PC-3 (cell line): ENCODE measurements at regions not wholly inside any gene's neighbourhood (a gene's known extent, or its start where the extent isn't known, plus 50 kb on each side); places are given as distances from the start of the nearest gene placed in this dataset.

ENCODE experiments used
- ATAC-seq: fragments of 200-7000 bp; cut with Tn5 transposase; 2 replicates; pipeline ENCODE4 v1.9.1; 2020; ENCODE audit warnings: mild to moderate bottlenecking, moderate library complexity
- BruUV-seq: library from RNA; stranded (reverse); fragments of 400-500 nt; replicated peaks from 2 replicates; lab custom pipeline; 2021; lab: Mats Ljungman, UMichigan
- CTCF ChIA-PET: fragments of 300-600 bp; sonication (Branson Sonifier 250); formaldehyde crosslinking; loops from one replicate; lab custom pipeline; 2022; ENCODE audit warnings: antibody characterized with exemption; lab: Charles Lee
- POLR2A ChIA-PET: fragments of 300-600 bp; sonication (Branson Sonifier 250); formaldehyde crosslinking; loops from one replicate; lab custom pipeline; 2022; ENCODE audit warnings: antibody characterized with exemption; ENCODE audit not compliant: unreplicated experiment; lab: Charles Lee
- DNase-seq: peaks from one replicate; pipeline ENCODE4 v3.0.0-alpha.2; 2015
- H2AFZ ChIP-seq: fragments of 300-600 bp; sonication (generic); 2 replicates; pipeline ENCODE4 v1.6.0; 2016; ENCODE audit warnings: antibody characterized with exemption, low read length
- H3F3A ChIP-seq: fragments of 300-600 bp; sonication (generic); one replicate; pipeline ENCODE4 v1.6.0; 2017; ENCODE audit warnings: antibody characterized with exemption, low read length, control low read depth, mild to moderate bottlenecking; ENCODE audit not compliant: unreplicated experiment
- H3K27ac ChIP-seq: fragments of 300-600 bp; sonication (generic); 2 replicates; pipeline ENCODE4 v1.5.1; 2016; ENCODE audit warnings: mild to moderate bottlenecking, low read length
- H3K27me3 ChIP-seq: fragments of 300-600 bp; sonication (generic); 2 replicates; pipeline ENCODE4 v1.6.1; 2016; ENCODE audit warnings: low read length, mixed read lengths
- H3K36me3 ChIP-seq: fragments of 300-600 bp; sonication (generic); 2 replicates; pipeline ENCODE4 v1.6.1; 2016; ENCODE audit warnings: low read depth, mixed run types, low read length, mixed read lengths
- H3K4me1 ChIP-seq: fragments of 300-600 bp; sonication (generic); 2 replicates; pipeline ENCODE4 v1.5.1; 2016; ENCODE audit warnings: low read length; ENCODE audit not compliant: insufficient read depth
- H3K4me2 ChIP-seq: fragments of 300-600 bp; sonication (generic); 2 replicates; pipeline ENCODE4 v1.6.0; 2016; ENCODE audit warnings: low read length
- H3K4me3 ChIP-seq: fragments of 300-600 bp; sonication (generic); 2 replicates; pipeline ENCODE4 v1.5.1; 2016; ENCODE audit warnings: mild to moderate bottlenecking, low read length, mixed read lengths
- H3K79me2 ChIP-seq: fragments of 300-600 bp; sonication (generic); 2 replicates; pipeline ENCODE4 v1.6.1; 2017; ENCODE audit warnings: low read length, mixed read lengths
- H3K9ac ChIP-seq: fragments of 300-600 bp; sonication (generic); 2 replicates; pipeline ENCODE4 v1.6.0; 2016; ENCODE audit warnings: mild to moderate bottlenecking, low read length
- H3K9me2 ChIP-seq: fragments of 300-600 bp; sonication (generic); replicated peaks from 2 replicates; pipeline ENCODE4 v1.6.1; 2016; ENCODE audit warnings: mixed run types, low read length, mixed read lengths
- H3K9me3 ChIP-seq: fragments of 300-600 bp; sonication (generic); 2 replicates; pipeline ENCODE4 v1.6.1; 2016; ENCODE audit warnings: low read length, mixed read lengths
- H4K20me1 ChIP-seq: fragments of 300-600 bp; sonication (generic); 2 replicates; pipeline ENCODE4 v1.6.1; 2016; ENCODE audit warnings: low read length, mixed read lengths
- EZH2 ChIP-seq: fragments of 300-600 bp; sonication (generic); IDR thresholded peaks from one replicate; pipeline ENCODE4 v1.6.1; 2017; ENCODE audit warnings: antibody characterized with exemption, mild to moderate bottlenecking, low read length; ENCODE audit not compliant: unreplicated experiment
- EZH2phosphoT487 ChIP-seq: fragments of 300-600 bp; sonication (generic); IDR thresholded peaks from 2 replicates; pipeline ENCODE4 v1.6.1; 2018; ENCODE audit warnings: mild to moderate bottlenecking, antibody characterized with exemption, low read length, borderline replicate concordance
- intact Hi-C: fragments of 100-400 bp; cut with micrococcal nuclease; formaldehyde crosslinking; loops from 2 replicates; pipeline ENCODE4 v1.9.0; 2023
- TF ChIP-seq, protein P1 (sequence below): fragments of 300-600 bp; sonication (generic); conservative IDR thresholded peaks from 2 replicates; pipeline ENCODE4 v1.5.1; 2017; ENCODE audit warnings: antibody characterized with exemption, low read depth, mild to moderate bottlenecking, low read length

DNA sequence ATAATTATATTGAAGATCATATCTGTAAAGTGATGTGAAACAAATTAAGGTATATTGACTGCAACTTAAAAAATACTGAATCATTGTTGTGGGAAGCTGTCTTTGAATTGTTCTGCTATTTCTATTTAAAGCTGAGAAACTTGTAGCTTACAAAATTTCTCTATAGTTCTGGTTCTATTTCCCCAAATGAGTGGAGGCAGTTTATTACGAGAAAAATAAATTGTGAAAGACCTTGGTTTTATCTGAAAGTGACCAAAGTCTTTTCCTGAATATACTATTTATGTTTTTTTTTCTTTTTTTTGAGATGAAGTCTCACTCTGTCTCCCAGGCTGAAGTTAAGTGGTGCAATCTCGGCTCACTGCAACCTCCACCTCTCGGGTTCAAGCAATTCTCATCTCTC is 165.4 kb downstream of the SH3BGRL start:
- Histone ChIP-seq H3K36me3 (no peaks in the 10 kb centered on the region), H3K9me3 (no peaks in the 10 kb centered on the region), H3K4me3 (no peak overlapping the region), H4K20me1 (no peaks in the 10 kb centered on the region), H3K4me1 (no peaks in the 10 kb centered on the region), H3K9ac (no peak overlapping the region), H3F3A (no peaks in the 10 kb centered on the region), H3K27ac (no peak overlapping the region), H3K27me3 (no peaks in the 10 kb centered on the region), H3K4me2 (no peak overlapping the region), H3K9me2 (no peaks in the 10 kb centered on the region), H3K79me2 (no peaks in the 10 kb centered on the region), H2AFZ (no peak overlapping the region)
- no peak for DNase-seq
- BruUV-seq = no TSS peak
- intact Hi-C loops = no loop called here
- ChIA-PET CTCF (no interaction called here), POLR2A (no interaction called here)
- TF ChIP-seq EZH2 = no peak
- TF ChIP-seq EZH2phosphoT487 = no peak
- TF ChIP-seq, protein P1, sequence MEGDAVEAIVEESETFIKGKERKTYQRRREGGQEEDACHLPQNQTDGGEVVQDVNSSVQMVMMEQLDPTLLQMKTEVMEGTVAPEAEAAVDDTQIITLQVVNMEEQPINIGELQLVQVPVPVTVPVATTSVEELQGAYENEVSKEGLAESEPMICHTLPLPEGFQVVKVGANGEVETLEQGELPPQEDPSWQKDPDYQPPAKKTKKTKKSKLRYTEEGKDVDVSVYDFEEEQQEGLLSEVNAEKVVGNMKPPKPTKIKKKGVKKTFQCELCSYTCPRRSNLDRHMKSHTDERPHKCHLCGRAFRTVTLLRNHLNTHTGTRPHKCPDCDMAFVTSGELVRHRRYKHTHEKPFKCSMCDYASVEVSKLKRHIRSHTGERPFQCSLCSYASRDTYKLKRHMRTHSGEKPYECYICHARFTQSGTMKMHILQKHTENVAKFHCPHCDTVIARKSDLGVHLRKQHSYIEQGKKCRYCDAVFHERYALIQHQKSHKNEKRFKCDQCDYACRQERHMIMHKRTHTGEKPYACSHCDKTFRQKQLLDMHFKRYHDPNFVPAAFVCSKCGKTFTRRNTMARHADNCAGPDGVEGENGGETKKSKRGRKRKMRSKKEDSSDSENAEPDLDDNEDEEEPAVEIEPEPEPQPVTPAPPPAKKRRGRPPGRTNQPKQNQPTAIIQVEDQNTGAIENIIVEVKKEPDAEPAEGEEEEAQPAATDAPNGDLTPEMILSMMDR = no peak
- ATAC-seq = no peak

DNA sequence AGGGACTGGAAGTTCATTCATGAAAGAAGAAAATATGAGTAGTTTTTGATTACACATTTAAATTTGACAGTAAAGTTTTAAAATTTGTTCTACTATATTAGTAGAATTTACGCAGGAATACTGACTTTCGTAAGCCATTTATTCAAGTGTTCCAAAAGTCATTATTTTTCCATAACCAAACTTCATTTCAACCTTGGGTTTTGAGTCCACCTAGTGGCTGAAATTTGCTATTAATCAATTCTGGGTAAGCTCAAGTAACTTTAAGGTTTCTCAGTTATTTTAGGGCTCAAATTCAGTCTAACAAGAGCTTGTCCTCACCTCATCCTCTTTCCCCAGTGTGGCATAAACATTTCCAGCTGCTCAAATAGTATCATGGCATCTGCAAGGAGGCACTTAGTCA is 175.4 kb downstream of the SH3BGRL start:
- no peaks in the 10 kb centered on the region for H3K4me1 ChIP-seq
- no peaks in the 10 kb centered on the region for H3F3A ChIP-seq
- no peaks in the 10 kb centered on the region for H3K27me3 ChIP-seq
- no TSS peak for BruUV-seq
- H3K4me2 ChIP-seq = no peak overlapping the region
- no peaks in the 10 kb centered on the region for H3K9me3 ChIP-seq
- H3K9me2 ChIP-seq = no peaks in the 10 kb centered on the region
- no peaks in the 10 kb centered on the region for H3K79me2 ChIP-seq
- DNase-seq (peak; percentile 63), ATAC-seq (peak; percentile 33; the same call in 1 of the 2 replicates)
- H3K9ac ChIP-seq = no peak overlapping the region
- H3K36me3 ChIP-seq = no peaks in the 10 kb centered on the region
- ChIA-PET CTCF (interaction anchor here (0.6 to 1.5 kb wide), 2 partner anchors 16 to 203 kb away, joined by 3 to 4 read pairs; no protein-coding TSS in a partner anchor), POLR2A (no interaction called here)
- H2AFZ ChIP-seq = no peak overlapping the region
- H4K20me1 ChIP-seq = no peaks in the 10 kb centered on the region
- H3K4me3 ChIP-seq = no peak overlapping the region
- no peak for TF ChIP-seq EZH2
- TF ChIP-seq, protein P1 = peak; percentile 71
- intact Hi-C loops = loop anchor here (1.0 to 5.0 kb wide), 3 partner anchors 183 to 500 kb away; no protein-coding TSS in a partner anchor
- H3K27ac ChIP-seq = no peak overlapping the region

DNA sequence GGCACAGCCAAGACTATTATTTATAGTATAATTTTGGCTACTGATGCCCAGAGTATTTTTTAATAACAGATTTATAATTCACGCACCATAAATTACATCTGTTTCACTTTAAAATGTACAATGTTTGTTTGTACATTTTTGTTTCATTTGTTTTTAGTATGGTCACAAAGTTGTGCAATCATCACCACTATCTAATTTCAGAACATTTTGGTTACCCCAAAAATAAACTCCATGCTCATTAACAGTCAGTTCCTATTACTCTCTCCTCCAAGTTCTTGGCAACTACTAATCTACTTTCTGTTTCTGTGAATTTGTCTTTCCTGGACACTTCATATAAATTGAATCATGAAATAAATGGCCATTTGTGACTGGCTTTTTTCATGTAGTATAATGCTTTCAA is 176.7 kb downstream of the SH3BGRL start:
- Histone ChIP-seq H4K20me1 (no peaks in the 10 kb centered on the region), H3K27ac (no peak overlapping the region), H3K36me3 (no peaks in the 10 kb centered on the region), H3K79me2 (no peaks in the 10 kb centered on the region), H3K4me2 (no peak overlapping the region), H3K4me3 (no peak overlapping the region), H3K4me1 (no peaks in the 10 kb centered on the region), H3F3A (no peaks in the 10 kb centered on the region), H3K9me3 (no peaks in the 10 kb centered on the region), H3K9ac (no peak overlapping the region), H2AFZ (no peak overlapping the region), H3K9me2 (no peaks in the 10 kb centered on the region), H3K27me3 (no peaks in the 10 kb centered on the region)
- DNase-seq = no peak
- intact Hi-C loops = loop anchor here (5.0 kb wide), 1 partner anchor 501 kb away; no protein-coding TSS in a partner anchor
- BruUV-seq = no TSS peak
- ChIA-PET CTCF (interaction anchor here (1.5 kb wide), 1 partner anchor 205 kb away, joined by 4 read pairs; no protein-coding TSS in a partner anchor), POLR2A (no interaction called here)
- TF ChIP-seq, protein P1 = no peak
- TF ChIP-seq EZH2phosphoT487 (no peak), EZH2 (no peak)
- no peak for ATAC-seq
